ENCODE measurements at regions not wholly inside any gene's neighbourhood (a gene's known extent, or its start where the extent isn't known, plus 50 kb on each side); places are given as distances from the start of the nearest gene placed in this dataset.
"Not testable (repeated sequence)": the region's sequence is repeated elsewhere in the genome, so short reads cannot be mapped to it uniquely, and the experiment has no call there.

DNA sequence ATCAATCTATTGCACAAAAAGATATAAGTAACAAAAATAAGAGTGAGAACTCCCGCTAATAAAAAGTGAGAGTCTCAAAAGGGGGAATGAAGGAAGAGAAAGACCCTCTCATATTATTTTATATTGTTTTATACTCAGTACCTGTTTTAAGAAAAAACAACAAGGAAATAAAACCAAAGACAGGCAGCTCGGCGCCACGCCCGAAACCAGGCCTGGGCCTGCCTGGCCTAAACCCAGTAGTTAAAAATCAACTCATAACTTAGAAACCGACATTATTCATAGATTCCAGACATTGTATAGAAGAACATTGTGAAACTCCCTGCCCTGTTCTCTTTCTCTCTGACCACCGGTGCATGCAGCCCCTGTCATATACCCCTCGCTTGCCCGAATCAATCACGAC lies 731.8 kb downstream of the COL12A1 start:
- TF ChIP-seq, protein P1, sequence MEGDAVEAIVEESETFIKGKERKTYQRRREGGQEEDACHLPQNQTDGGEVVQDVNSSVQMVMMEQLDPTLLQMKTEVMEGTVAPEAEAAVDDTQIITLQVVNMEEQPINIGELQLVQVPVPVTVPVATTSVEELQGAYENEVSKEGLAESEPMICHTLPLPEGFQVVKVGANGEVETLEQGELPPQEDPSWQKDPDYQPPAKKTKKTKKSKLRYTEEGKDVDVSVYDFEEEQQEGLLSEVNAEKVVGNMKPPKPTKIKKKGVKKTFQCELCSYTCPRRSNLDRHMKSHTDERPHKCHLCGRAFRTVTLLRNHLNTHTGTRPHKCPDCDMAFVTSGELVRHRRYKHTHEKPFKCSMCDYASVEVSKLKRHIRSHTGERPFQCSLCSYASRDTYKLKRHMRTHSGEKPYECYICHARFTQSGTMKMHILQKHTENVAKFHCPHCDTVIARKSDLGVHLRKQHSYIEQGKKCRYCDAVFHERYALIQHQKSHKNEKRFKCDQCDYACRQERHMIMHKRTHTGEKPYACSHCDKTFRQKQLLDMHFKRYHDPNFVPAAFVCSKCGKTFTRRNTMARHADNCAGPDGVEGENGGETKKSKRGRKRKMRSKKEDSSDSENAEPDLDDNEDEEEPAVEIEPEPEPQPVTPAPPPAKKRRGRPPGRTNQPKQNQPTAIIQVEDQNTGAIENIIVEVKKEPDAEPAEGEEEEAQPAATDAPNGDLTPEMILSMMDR (IDR thresholded peaks at IDR 0.05): not testable (repeated sequence)
- TF ChIP-seq POLR2A (IDR thresholded peaks at IDR 0.05): not testable (repeated sequence)
